ENCODE measurements at regions not wholly inside any gene's neighbourhood (a gene's known extent, or its start where the extent isn't known, plus 50 kb on each side); places are given as distances from the start of the nearest gene placed in this dataset.
"Not testable (repeated sequence)": the region's sequence is repeated elsewhere in the genome, so short reads cannot be mapped to it uniquely, and the experiment has no call there.

- no peak for DNase-seq
Measured at GRCh38 chr13:50277906-50278305, 262.7 kb downstream of the KCNRG start.

- no peak for DNase-seq
Measured at GRCh38 chr13:50280441-50280937, 265.2 kb downstream of the KCNRG start.

- no peak for DNase-seq
Measured at GRCh38 chr13:50282016-50282415, 266.8 kb downstream of the KCNRG start.

GRCh38 chr13:50283017-50283416 is 267.8 kb downstream of the KCNRG start:
- no peak for DNase-seq

GRCh38 chr13:50284540-50284939 is 269.3 kb downstream of the KCNRG start:
- no peak for DNase-seq

GRCh38 chr13:50285283-50285682 is 270.0 kb downstream of the KCNRG start:
- DNase-seq, result no peak

GRCh38 chr13:50286324-50286723 is 271.1 kb downstream of the KCNRG start:
- DNase-seq, result no peak

- DNase-seq, result no peak
Measured at GRCh38 chr13:50290186-50290585, 274.9 kb downstream of the KCNRG start.

- no peak for DNase-seq
Measured at GRCh38 chr13:50291611-50292010, 276.4 kb downstream of the KCNRG start.

GRCh38 chr13:50292081-50292480 is 276.8 kb downstream of the KCNRG start:
- DNase-seq, result no peak

GRCh38 chr13:50294425-50294824 is 279.2 kb downstream of the KCNRG start:
- not testable (repeated sequence) for DNase-seq

GRCh38 chr13:50299546-50300249 is 284.5 kb downstream of the KCNRG start:
- DNase-seq, result no peak

- no peak for DNase-seq
Measured at GRCh38 chr13:50303963-50304721, 288.9 kb downstream of the KCNRG start.

GRCh38 chr13:50306156-50306555 is 290.9 kb downstream of the KCNRG start:
- no peak for DNase-seq

- DNase-seq, result no peak
Measured at GRCh38 chr13:50309318-50309717, 294.1 kb downstream of the KCNRG start.

GRCh38 chr13:50309882-50310594 is 294.8 kb downstream of the KCNRG start:
- no peak for DNase-seq

- DNase-seq, result no peak
Measured at GRCh38 chr13:50310734-50311133, 295.5 kb downstream of the KCNRG start.

- no peak for DNase-seq
Measured at GRCh38 chr13:50318887-50319286, 303.6 kb downstream of the KCNRG start.

GRCh38 chr13:50319635-50320255 is 304.5 kb downstream of the KCNRG start:
- no peak for DNase-seq

GRCh38 chr13:50320271-50320862 is 305.1 kb downstream of the KCNRG start:
- no peak for DNase-seq

- DNase-seq, result no peak
Measured at GRCh38 chr13:50322006-50322405, 306.8 kb downstream of the KCNRG start.

GRCh38 chr13:50323440-50324065 is 308.3 kb downstream of the KCNRG start:
- no peak for DNase-seq

Measured in NCI-H1417 treated with DMSO at 0.1 percent for 48 hours (cell line).